HUES48 (cell line): ENCODE measurements at regions not wholly inside any gene's neighbourhood (a gene's known extent, or its start where the extent isn't known, plus 50 kb on each side); places are given as distances from the start of the nearest gene placed in this dataset.
"Not testable (repeated sequence)": the region's sequence is repeated elsewhere in the genome, so short reads cannot be mapped to it uniquely, and the experiment has no call there.

Experiments
- H3K27ac ChIP-seq: one replicate; pipeline ENCODE4 v1.7.0; 2013; ENCODE audit warnings: low read depth, low read length, inconsistent platforms
- H3K27me3 ChIP-seq: 2 replicates; pipeline ENCODE4 v1.6.1; 2013; ENCODE audit warnings: mild to moderate bottlenecking, low read length; ENCODE audit not compliant: control insufficient read depth, insufficient read depth
- H3K36me3 ChIP-seq: 2 replicates; pipeline ENCODE4 v1.6.1; 2013; ENCODE audit warnings: low read length; ENCODE audit not compliant: control insufficient read depth, insufficient read depth
- H3K4me1 ChIP-seq: 2 replicates; pipeline ENCODE4 v1.6.1; 2013; ENCODE audit warnings: mild to moderate bottlenecking, low read length; ENCODE audit not compliant: control insufficient read depth, insufficient read depth
- H3K4me3 ChIP-seq: 2 replicates; pipeline ENCODE4 v1.5.1; 2013; ENCODE audit warnings: mild to moderate bottlenecking, low read depth, low read length
- H3K9ac ChIP-seq: 2 replicates; pipeline ENCODE4 v1.6.1; 2013; ENCODE audit warnings: mild to moderate bottlenecking, low read depth, low read length, moderate library complexity
- H3K9me3 ChIP-seq: 2 replicates; pipeline ENCODE4 v1.6.1; 2013; ENCODE audit warnings: low read length; ENCODE audit not compliant: control insufficient read depth, insufficient read depth

- H3K4me3 ChIP-seq: no peak overlapping the region
- no peaks in the 10 kb centered on the region for H3K4me1 ChIP-seq
- no peak overlapping the region for H3K9ac ChIP-seq
- no peaks in the 10 kb centered on the region for H3K27me3 ChIP-seq
- no peaks in the 10 kb centered on the region; the same call in 1 of the 2 replicates for H3K9me3 ChIP-seq
- H3K27ac ChIP-seq: no peak overlapping the region
- H3K36me3 ChIP-seq: no peaks in the 10 kb centered on the region
These were observed 69.4 kb upstream of the COL5A1 start for GRCh38 chr9:134571946-134572917.

- H3K9me3 ChIP-seq, H3K27ac ChIP-seq, H3K27me3 ChIP-seq, H3K4me3 ChIP-seq, H3K4me1 ChIP-seq, H3K36me3 ChIP-seq, H3K9ac ChIP-seq: not testable (repeated sequence)
These were observed 66.9 kb upstream of the COL5A1 start for GRCh38 chr9:134574686-134575085.

GRCh38 chr9:134575103-134575900 is 66.3 kb upstream of the COL5A1 start:
- Histone ChIP-seq H3K27me3 (no peaks in the 10 kb centered on the region), H3K9ac (no peak overlapping the region), H3K9me3 (no peaks in the 10 kb centered on the region; the same call in 1 of the 2 replicates), H3K36me3 (no peaks in the 10 kb centered on the region), H3K4me1 (no peaks in the 10 kb centered on the region), H3K27ac (no peak overlapping the region), H3K4me3 (no peak overlapping the region)

GRCh38 chr9:134575901-134576176 is 65.8 kb upstream of the COL5A1 start:
- Histone ChIP-seq H3K4me3 (no peak overlapping the region), H3K27me3 (no peaks in the 10 kb centered on the region), H3K27ac (no peak overlapping the region), H3K4me1 (no peaks in the 10 kb centered on the region), H3K36me3 (no peaks in the 10 kb centered on the region), H3K9ac (no peak overlapping the region), H3K9me3 (no peaks in the 10 kb centered on the region; the same call in 1 of the 2 replicates)

GRCh38 chr9:134585021-134585561 is 56.5 kb upstream of the COL5A1 start:
- Histone ChIP-seq H3K9me3 (no peaks in the 10 kb centered on the region), H3K4me1 (no peaks in the 10 kb centered on the region), H3K4me3 (no peak overlapping the region), H3K36me3 (no peaks in the 10 kb centered on the region), H3K27me3 (no peaks in the 10 kb centered on the region), H3K27ac (no peak overlapping the region), H3K9ac (no peak overlapping the region)

- H3K27ac ChIP-seq: no peak overlapping the region
- H3K9ac ChIP-seq: no peak overlapping the region
These were observed 55.6 kb upstream of the COL5A1 start for GRCh38 chr9:134585746-134586706.

GRCh38 chr9:134589748-134590147 is 51.9 kb upstream of the COL5A1 start:
- Histone ChIP-seq H3K36me3 (no peaks in the 10 kb centered on the region), H3K27me3 (no peaks in the 10 kb centered on the region), H3K9ac (no peak overlapping the region), H3K4me1 (no peaks in the 10 kb centered on the region), H3K4me3 (no peak overlapping the region), H3K9me3 (no peaks in the 10 kb centered on the region), H3K27ac (no peak overlapping the region)

More at GRCh38 chr9:134585746-134586706, 55.6 kb upstream of the COL5A1 start:
- H3K9me3 ChIP-seq: no peaks in the 10 kb centered on the region
- H3K4me3 ChIP-seq: no peak overlapping the region
- no peaks in the 10 kb centered on the region for H3K27me3 ChIP-seq
- no peaks in the 10 kb centered on the region for H3K4me1 ChIP-seq
- no peaks in the 10 kb centered on the region for H3K36me3 ChIP-seq

GRCh38 chr9:134590240-134591081 is 51.1 kb upstream of the COL5A1 start:
- Histone ChIP-seq H3K4me3 (no peak overlapping the region), H3K4me1 (no peaks in the 10 kb centered on the region), H3K27me3 (no peaks in the 10 kb centered on the region), H3K9ac (no peak overlapping the region), H3K36me3 (no peaks in the 10 kb centered on the region), H3K27ac (no peak overlapping the region), H3K9me3 (no peaks in the 10 kb centered on the region; the same call in 1 of the 2 replicates)

- H3K36me3 ChIP-seq: no peaks in the 10 kb centered on the region
- H3K4me3 ChIP-seq: no peak overlapping the region
- H3K9me3 ChIP-seq: no peaks in the 10 kb centered on the region; the same call in 1 of the 2 replicates
- no peaks in the 10 kb centered on the region for H3K27me3 ChIP-seq
- no peaks in the 10 kb centered on the region for H3K4me1 ChIP-seq
- no peak overlapping the region for H3K27ac ChIP-seq
- H3K9ac ChIP-seq: no peak overlapping the region
These were observed 50.5 kb upstream of the COL5A1 start for GRCh38 chr9:134591082-134591571.
